ENCODE measurements at regions not wholly inside any gene's neighbourhood (a gene's known extent, or its start where the extent isn't known, plus 50 kb on each side); places are given as distances from the start of the nearest gene placed in this dataset.

DNA sequence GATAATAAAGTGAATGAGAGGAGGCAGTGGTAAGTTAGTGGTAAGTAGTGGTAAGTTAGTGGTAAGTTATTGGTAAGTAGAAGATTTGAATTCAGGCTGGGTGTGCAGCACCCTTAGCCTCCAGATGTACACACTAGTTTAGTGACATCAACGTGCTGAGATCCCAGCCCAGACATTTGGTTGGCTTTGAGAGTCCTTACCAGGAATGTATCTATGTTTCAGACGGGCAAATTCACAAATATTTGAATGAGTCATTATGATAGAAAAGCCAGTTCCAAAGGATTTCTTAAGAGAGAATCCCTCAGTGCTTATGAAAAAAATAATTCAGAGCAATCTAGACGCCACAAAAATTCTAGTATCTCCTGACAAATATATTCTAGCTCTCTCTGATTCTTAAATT, 70.0 kb downstream of the ARL4A start:
- H3K9me3 ChIP-seq (ENCODE audit: low read depth, low read length), result no peaks in the 10 kb centered on the region
- no peak for DNase-seq (ENCODE audit: low read depth, low spot score)
- TF ChIP-seq FOXP2 (optimal IDR thresholded peaks at IDR 0.05; ENCODE audit: control extremely low read depth, extremely low read length, insufficient read depth) (no peak), EZH2 (IDR thresholded peaks at IDR 0.05) (no peak), POLR2AphosphoS5 (IDR thresholded peaks at IDR 0.05; ENCODE audit: borderline replicate concordance, low read depth, low read length) (no peak)

GRCh38 chr7:12759151-12759550, 71.7 kb downstream of the ARL4A start:
- no peak overlapping the region for H3K27ac ChIP-seq

More for the DNA sequence above, 70.0 kb downstream of the ARL4A start:
- Histone ChIP-seq H3K27ac (no peak overlapping the region), H3K9ac (ENCODE audit: insufficient read length) (no peak overlapping the region), H3K4me3 (no peak overlapping the region), H3K36me3 (ENCODE audit: insufficient read depth, low read length) (no peaks in the 10 kb centered on the region)

DNA sequence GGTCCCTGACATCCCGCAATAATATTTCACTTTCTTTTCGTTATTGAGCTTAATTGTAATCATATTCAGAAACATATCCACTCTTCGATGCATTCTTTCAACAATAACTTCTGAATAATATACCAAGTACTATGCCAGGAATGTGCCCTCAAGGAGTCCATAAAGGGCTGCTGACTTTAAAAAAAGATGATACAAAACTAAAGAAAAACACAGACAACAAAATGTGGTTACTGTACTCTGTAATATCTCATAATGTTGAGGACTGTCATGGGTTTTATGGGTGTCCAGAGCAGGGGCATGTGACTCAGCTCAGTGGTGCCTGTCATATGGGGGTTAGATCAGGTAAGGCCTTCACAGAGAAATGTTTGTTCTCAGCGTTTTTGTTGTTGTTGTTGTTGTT, 73.7 kb downstream of the ARL4A start:
- no peak for DNase-seq (ENCODE audit: low read depth, low spot score)
- Histone ChIP-seq H3K36me3 (ENCODE audit: insufficient read depth, low read length) (no peaks in the 10 kb centered on the region), H3K4me3 (no peak overlapping the region), H3K27ac (no peak overlapping the region), H3K9ac (ENCODE audit: insufficient read length) (no peak overlapping the region), H3K9me3 (ENCODE audit: low read depth, low read length) (no peaks in the 10 kb centered on the region)
- TF ChIP-seq POLR2AphosphoS5 (IDR thresholded peaks at IDR 0.05; ENCODE audit: borderline replicate concordance, low read depth, low read length), result no peak

More at GRCh38 chr7:12759151-12759550, 71.7 kb downstream of the ARL4A start:
- Histone ChIP-seq H3K9ac (ENCODE audit: insufficient read length) (no peak overlapping the region), H3K9me3 (ENCODE audit: low read depth, low read length) (no peaks in the 10 kb centered on the region), H3K36me3 (ENCODE audit: insufficient read depth, low read length) (no peaks in the 10 kb centered on the region), H3K4me3 (no peak overlapping the region)
- no peak for DNase-seq (ENCODE audit: low read depth, low spot score)
- TF ChIP-seq POLR2AphosphoS5 (IDR thresholded peaks at IDR 0.05; ENCODE audit: borderline replicate concordance, low read depth, low read length), result no peak

DNA sequence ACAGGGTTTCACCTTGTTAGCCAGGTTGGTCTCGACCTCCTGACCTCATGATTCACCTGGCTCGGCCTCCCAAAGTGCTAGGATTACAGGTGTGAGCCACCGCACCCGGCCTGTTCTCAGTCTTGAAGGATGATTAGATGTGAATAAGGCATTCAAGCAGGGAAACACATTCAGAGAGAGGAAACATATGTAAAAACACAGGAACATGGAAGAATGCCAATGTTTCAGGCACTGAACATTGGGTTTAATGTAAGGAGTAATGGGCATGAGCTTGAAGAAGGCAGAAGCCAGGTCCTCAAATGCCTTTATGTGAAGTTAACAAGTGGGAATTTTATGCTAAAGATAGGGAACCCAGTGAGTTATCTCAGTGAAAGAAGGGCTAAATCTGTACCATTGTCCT, 74.3 kb downstream of the ARL4A start:
- TF ChIP-seq POLR2AphosphoS5 (IDR thresholded peaks at IDR 0.05; ENCODE audit: borderline replicate concordance, low read depth, low read length) (no peak), FOXP2 (optimal IDR thresholded peaks at IDR 0.05; ENCODE audit: control extremely low read depth, extremely low read length, insufficient read depth) (no peak), EZH2 (IDR thresholded peaks at IDR 0.05) (no peak)
- Histone ChIP-seq H3K36me3 (ENCODE audit: insufficient read depth, low read length) (no peaks in the 10 kb centered on the region), H3K4me3 (no peak overlapping the region), H3K27ac (no peak overlapping the region), H3K9ac (ENCODE audit: insufficient read length) (no peak overlapping the region), H3K9me3 (ENCODE audit: low read depth, low read length) (no peaks in the 10 kb centered on the region)
- DNase-seq (ENCODE audit: low read depth, low spot score), result no peak

DNA sequence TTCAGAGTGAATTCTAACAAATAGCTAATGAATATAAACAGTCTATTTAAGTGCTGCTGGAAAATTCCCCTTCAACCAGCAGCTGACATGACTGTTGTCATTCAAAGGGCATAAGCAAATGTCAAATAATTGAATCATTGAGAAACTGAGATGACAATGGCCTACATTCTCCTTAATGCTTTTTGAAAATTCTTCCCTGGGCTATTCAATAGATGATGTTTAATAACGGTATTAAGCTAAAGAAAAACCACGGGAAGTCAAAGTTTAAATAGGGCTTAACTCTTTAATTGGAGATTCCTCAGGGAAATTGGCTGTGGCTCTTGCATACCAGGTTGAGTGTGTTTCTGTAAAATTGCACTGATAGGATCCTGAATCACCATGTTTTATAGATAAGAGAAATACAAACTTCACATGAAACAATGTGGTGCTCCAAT, 77.0 kb downstream of the ARL4A start:
- no peak for DNase-seq (ENCODE audit: low read depth, low spot score)
- no peak overlapping the region for H3K9ac ChIP-seq (ENCODE audit: insufficient read length)
- H3K4me3 ChIP-seq, result no peak overlapping the region
- H3K36me3 ChIP-seq (ENCODE audit: insufficient read depth, low read length), result no peaks in the 10 kb centered on the region
- no peaks in the 10 kb centered on the region for H3K9me3 ChIP-seq (ENCODE audit: low read depth, low read length)
- no peak for TF ChIP-seq POLR2AphosphoS5 (IDR thresholded peaks at IDR 0.05; ENCODE audit: borderline replicate concordance, low read depth, low read length)
- TF ChIP-seq EZH2 (IDR thresholded peaks at IDR 0.05), result no peak
- no peak for TF ChIP-seq FOXP2 (optimal IDR thresholded peaks at IDR 0.05; ENCODE audit: control extremely low read depth, extremely low read length, insufficient read depth)
- no peak overlapping the region for H3K27ac ChIP-seq

DNA sequence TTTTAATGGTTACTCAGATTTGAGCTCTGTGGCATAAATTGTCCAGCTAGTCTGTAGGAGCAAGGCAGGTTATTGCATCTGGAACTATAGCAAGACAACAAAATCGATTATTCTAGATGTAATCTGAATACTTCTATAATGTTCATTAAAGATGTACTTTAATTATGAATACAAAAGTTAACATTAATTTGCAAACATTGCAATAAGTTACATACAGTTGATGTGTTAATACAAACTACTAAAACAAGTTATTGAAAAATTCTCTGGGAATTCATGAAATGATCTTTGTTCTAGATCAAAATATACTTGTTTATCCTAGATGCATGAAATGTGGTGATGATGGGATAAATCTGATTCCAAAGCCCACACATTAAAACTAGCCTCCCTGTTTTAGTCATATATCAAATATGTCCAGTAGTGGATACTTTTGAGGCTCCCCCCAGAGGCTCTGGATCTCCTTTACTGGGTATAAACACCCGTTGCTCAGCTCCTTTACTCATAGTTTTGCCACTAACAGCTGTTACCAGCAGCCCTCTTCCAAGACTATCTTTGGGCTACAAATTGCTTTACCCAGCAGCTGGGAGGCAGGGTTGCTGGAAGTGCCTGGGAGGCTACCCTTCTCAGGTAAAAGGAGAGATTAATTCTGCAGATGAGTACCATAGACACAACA, 78.1 kb downstream of the ARL4A start:
- no peaks in the 10 kb centered on the region for H3K9me3 ChIP-seq (ENCODE audit: low read depth, low read length)
- DNase-seq (ENCODE audit: low read depth, low spot score), result no peak
- no peak for TF ChIP-seq POLR2AphosphoS5 (IDR thresholded peaks at IDR 0.05; ENCODE audit: borderline replicate concordance, low read depth, low read length)
- TF ChIP-seq FOXP2 (optimal IDR thresholded peaks at IDR 0.05; ENCODE audit: control extremely low read depth, extremely low read length, insufficient read depth), result no peak

DNA sequence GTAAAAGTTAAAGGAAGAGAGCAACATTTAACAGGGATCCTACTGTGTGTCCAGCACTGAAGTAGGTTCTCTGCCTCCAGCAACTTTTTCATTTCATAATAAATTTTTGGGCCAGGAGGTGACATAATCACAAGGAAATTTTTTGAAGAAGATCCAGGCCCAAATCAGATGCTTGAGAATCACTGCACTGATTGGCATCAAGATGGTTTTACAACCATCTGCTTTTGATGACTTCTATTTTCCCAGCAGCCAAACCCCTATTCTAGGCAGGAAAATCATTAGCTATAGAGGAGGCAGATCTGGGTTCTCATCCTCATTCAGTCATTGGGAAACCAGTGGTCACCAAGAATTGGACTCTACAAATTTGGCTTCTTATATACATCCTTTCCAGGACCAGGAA, 79.0 kb downstream of the ARL4A start:
- Histone ChIP-seq H3K27ac (no peak overlapping the region), H3K9me3 (ENCODE audit: low read depth, low read length) (no peaks in the 10 kb centered on the region), H3K4me3 (no peak overlapping the region), H3K9ac (ENCODE audit: insufficient read length) (no peak overlapping the region), H3K36me3 (ENCODE audit: insufficient read depth, low read length) (no peaks in the 10 kb centered on the region)
- TF ChIP-seq POLR2AphosphoS5 (IDR thresholded peaks at IDR 0.05; ENCODE audit: borderline replicate concordance, low read depth, low read length) (no peak), EZH2 (IDR thresholded peaks at IDR 0.05) (no peak), FOXP2 (optimal IDR thresholded peaks at IDR 0.05; ENCODE audit: control extremely low read depth, extremely low read length, insufficient read depth) (no peak)
- DNase-seq (ENCODE audit: low read depth, low spot score), result no peak

More for the DNA sequence above, 78.1 kb downstream of the ARL4A start:
- no peak overlapping the region for H3K9ac ChIP-seq (ENCODE audit: insufficient read length)
- H3K27ac ChIP-seq, result no peak overlapping the region
- no peaks in the 10 kb centered on the region for H3K36me3 ChIP-seq (ENCODE audit: insufficient read depth, low read length)
- H3K4me3 ChIP-seq, result no peak overlapping the region

GRCh38 chr7:12768948-12769347, 81.5 kb downstream of the ARL4A start:
- H3K27ac ChIP-seq, result no peak overlapping the region
- no peak for DNase-seq (ENCODE audit: low read depth, low spot score)
- TF ChIP-seq FOXP2 (optimal IDR thresholded peaks at IDR 0.05; ENCODE audit: control extremely low read depth, extremely low read length, insufficient read depth) (no peak), EZH2 (IDR thresholded peaks at IDR 0.05) (no peak), POLR2AphosphoS5 (IDR thresholded peaks at IDR 0.05; ENCODE audit: borderline replicate concordance, low read depth, low read length) (no peak)

GRCh38 chr7:12769444-12769843, 82.0 kb downstream of the ARL4A start:
- no peak for TF ChIP-seq FOXP2 (optimal IDR thresholded peaks at IDR 0.05; ENCODE audit: control extremely low read depth, extremely low read length, insufficient read depth)
- no peak for TF ChIP-seq POLR2AphosphoS5 (IDR thresholded peaks at IDR 0.05; ENCODE audit: borderline replicate concordance, low read depth, low read length)
- no peak for TF ChIP-seq EZH2 (IDR thresholded peaks at IDR 0.05)
- Histone ChIP-seq H3K27ac (no peak overlapping the region), H3K9ac (ENCODE audit: insufficient read length) (no peak overlapping the region), H3K4me3 (no peak overlapping the region), H3K9me3 (ENCODE audit: low read depth, low read length) (no peaks in the 10 kb centered on the region), H3K36me3 (ENCODE audit: insufficient read depth, low read length) (no peaks in the 10 kb centered on the region)
- DNase-seq (ENCODE audit: low read depth, low spot score), result no peak

More at GRCh38 chr7:12768948-12769347, 81.5 kb downstream of the ARL4A start:
- H3K9ac ChIP-seq (ENCODE audit: insufficient read length), result no peak overlapping the region
- H3K4me3 ChIP-seq, result no peak overlapping the region
- H3K9me3 ChIP-seq (ENCODE audit: low read depth, low read length), result no peaks in the 10 kb centered on the region
- H3K36me3 ChIP-seq (ENCODE audit: insufficient read depth, low read length), result no peaks in the 10 kb centered on the region
